SK-N-SH (cell line): ENCODE measurements at regions not wholly inside any gene's neighbourhood (a gene's known extent, or its start where the extent isn't known, plus 50 kb on each side); places are given as distances from the start of the nearest gene placed in this dataset.
"Not testable (repeated sequence)": the region's sequence is repeated elsewhere in the genome, so short reads cannot be mapped to it uniquely, and the experiment has no call there.

Source experiments
- CTCF ChIA-PET: fragments of 300-600, 350-600 bp; formaldehyde crosslinking; extraction: SDS; loops from one replicate; lab custom pipeline; 2021; lab: Yijun Ruan, JAX
- POLR2A ChIA-PET: fragments of 350-600 bp; sonication (Branson Sonifier 250); formaldehyde crosslinking; extraction: SDS; loops from one replicate; lab custom pipeline; 2020; ENCODE audit warnings: antibody characterized with exemption, inconsistent platforms; lab: Yijun Ruan, JAX
- DNase-seq: peaks from one replicate; pipeline ENCODE4 v3.0.0; 2012
- H2AFZ ChIP-seq: fragments of 200-600 bp; sonication (generic); 2 replicates; pipeline ENCODE4 v1.8.1; 2016; ENCODE audit warnings: antibody characterized with exemption, mild to moderate bottlenecking, low read depth
- H3F3A ChIP-seq: fragments of 200-600 bp; sonication (generic); replicated peaks from 2 replicates; pipeline ENCODE3; 2016; ENCODE audit warnings: antibody characterized with exemption, mild to moderate bottlenecking; ENCODE audit not compliant: insufficient read depth
- H3K27ac ChIP-seq, 2 experiments: fragments of 200-500 bp in 1 of 2; fragments of 200-600 bp in 1 of 2; sonication (Bioruptor generic) in 1 of 2; sonication (generic), shearing (Covaris generic) in 1 of 2; 2 replicates each; pipeline versions ENCODE4 v1.5.1 to v1.6.1; 2014 to 2016; ENCODE audit warnings: low read depth in 2 of 2, inconsistent platforms in 1 of 2, low read length in 1 of 2, mild to moderate bottlenecking in 1 of 2, mixed read lengths in 1 of 2
- H3K27me3 ChIP-seq: fragments of 200-600 bp; sonication (generic), shearing (Covaris generic); 2 replicates; pipeline ENCODE4 v1.6.1; 2016; ENCODE audit warnings: mixed run types; ENCODE audit not compliant: insufficient read depth
- H3K36me3 ChIP-seq, 2 experiments: fragments of 200-500 bp in 1 of 2; fragments of 200-600 bp in 1 of 2; sonication (Bioruptor generic) in 1 of 2; sonication (generic) in 1 of 2; replicated peaks in 1 of 2; 2 replicates each; pipeline versions ENCODE3 to v1.5.1; 2014 to 2016; ENCODE audit warnings: low read length in 1 of 2, mild to moderate bottlenecking in 1 of 2; ENCODE audit not compliant: insufficient read depth in 2 of 2, control insufficient read depth in 1 of 2
- H3K4me1 ChIP-seq, 2 experiments: fragments of 200-500 bp in 1 of 2; fragments of 200-600 bp in 1 of 2; sonication (Bioruptor generic) in 1 of 2; sonication (generic), shearing (Covaris generic) in 1 of 2; 2 replicates each; pipeline versions ENCODE4 v1.5.1 to v1.6.1; 2014 to 2016; ENCODE audit warnings: low read depth in 1 of 2, low read length in 1 of 2, mixed run types in 1 of 2; ENCODE audit not compliant: insufficient read depth in 2 of 2, control insufficient read depth in 1 of 2
- H3K4me2 ChIP-seq: fragments of 200-600 bp; sonication (generic), shearing (Covaris generic); 2 replicates; pipeline ENCODE4 v1.6.1; 2017; ENCODE audit warnings: mixed run types
- H3K4me3 ChIP-seq, 2 experiments: fragments of 200-500 bp in 1 of 2; fragments of 200-600 bp in 1 of 2; sonication (Bioruptor generic) in 1 of 2; sonication (generic), shearing (Covaris generic) in 1 of 2; 2 replicates each; pipeline versions ENCODE4 v1.5.1 to v1.8.1; 2014 to 2016; ENCODE audit warnings: low read depth in 2 of 2, inconsistent platforms in 1 of 2, low read length in 1 of 2, mild to moderate bottlenecking in 1 of 2, mixed read lengths in 1 of 2, moderate library complexity in 1 of 2
- H3K79me2 ChIP-seq: fragments of 200-600 bp; sonication (generic); 2 replicates; pipeline ENCODE4 v1.8.1; 2017; ENCODE audit warnings: mild to moderate bottlenecking; ENCODE audit not compliant: insufficient read depth
- H3K9ac ChIP-seq: fragments of 200-600 bp; sonication (generic); 2 replicates; pipeline ENCODE4 v1.6.1; 2017; ENCODE audit warnings: mixed run types
- H3K9me2 ChIP-seq: fragments of 200-600 bp; sonication (generic); 2 replicates; pipeline ENCODE4 v1.6.1; 2017; ENCODE audit warnings: mixed run types
- H3K9me3 ChIP-seq: fragments of 200-600 bp; sonication (generic); 2 replicates; pipeline ENCODE4 v1.6.1; 2017; ENCODE audit warnings: mixed run types, mild to moderate bottlenecking, moderate library complexity
- H4K20me1 ChIP-seq: fragments of 200-600 bp; sonication (generic); 2 replicates; pipeline ENCODE4 v1.6.1; 2017; ENCODE audit warnings: mild to moderate bottlenecking, mixed run types; ENCODE audit not compliant: insufficient read depth
- ELF1 ChIP-seq: IDR thresholded peaks from 2 replicates; pipeline ENCODE4 v1.4.0; 2012
- EP300 ChIP-seq, 2 experiments: IDR thresholded peaks; 2 replicates each; pipeline versions ENCODE4 v1.4.0 to v1.6.1; 2012; ENCODE audit warnings: borderline replicate concordance in 1 of 2, low read depth in 1 of 2, low read length in 1 of 2
- JUND ChIP-seq: IDR thresholded peaks from 2 replicates; pipeline ENCODE4 v1.4.0; 2012
- NFIC ChIP-seq: IDR thresholded peaks from 2 replicates; pipeline ENCODE4 v1.4.0; 2012; ENCODE audit warnings: borderline replicate concordance
- POLR2AphosphoS5 ChIP-seq: IDR thresholded peaks from 2 replicates; pipeline ENCODE4 v1.6.1; 2012; ENCODE audit warnings: low read depth, low read length
- RXRA ChIP-seq: IDR thresholded peaks from 2 replicates; pipeline ENCODE4 v1.4.0; 2012; ENCODE audit warnings: low read depth, mild to moderate bottlenecking, borderline replicate concordance
- WGBS: methylation state at CpG from one replicate; pipeline ENCODE4 v1.1.6; 2017; ENCODE audit warnings: low lambda C conversion rate; 5-methylcytosine and 5-hydroxymethylcytosine counted together
- TF ChIP-seq, protein P1 (sequence below): IDR thresholded peaks from 2 replicates; pipeline ENCODE4 v1.6.1; 2012; ENCODE audit warnings: mild to moderate bottlenecking, low read depth, low read length, moderate library complexity
- TF ChIP-seq, protein P2 (sequence below): fragments of 200-600 bp; sonication (generic); IDR thresholded peaks from 2 replicates; pipeline ENCODE4 v1.6.1; 2017; ENCODE audit warnings: antibody characterized with exemption, mild to moderate bottlenecking, moderate library complexity
- TF ChIP-seq, protein P3 (sequence below): IDR thresholded peaks from 2 replicates; pipeline ENCODE4 v1.4.0; 2012; ENCODE audit warnings: low read depth, borderline replicate concordance
- TF ChIP-seq, protein P4 (sequence below): fragments of 150-350 bp; IDR thresholded peaks from 2 replicates; pipeline ENCODE4 v1.6.1; 2017; ENCODE audit warnings: antibody characterized with exemption, low read length, low read depth, borderline replicate concordance

DNA sequence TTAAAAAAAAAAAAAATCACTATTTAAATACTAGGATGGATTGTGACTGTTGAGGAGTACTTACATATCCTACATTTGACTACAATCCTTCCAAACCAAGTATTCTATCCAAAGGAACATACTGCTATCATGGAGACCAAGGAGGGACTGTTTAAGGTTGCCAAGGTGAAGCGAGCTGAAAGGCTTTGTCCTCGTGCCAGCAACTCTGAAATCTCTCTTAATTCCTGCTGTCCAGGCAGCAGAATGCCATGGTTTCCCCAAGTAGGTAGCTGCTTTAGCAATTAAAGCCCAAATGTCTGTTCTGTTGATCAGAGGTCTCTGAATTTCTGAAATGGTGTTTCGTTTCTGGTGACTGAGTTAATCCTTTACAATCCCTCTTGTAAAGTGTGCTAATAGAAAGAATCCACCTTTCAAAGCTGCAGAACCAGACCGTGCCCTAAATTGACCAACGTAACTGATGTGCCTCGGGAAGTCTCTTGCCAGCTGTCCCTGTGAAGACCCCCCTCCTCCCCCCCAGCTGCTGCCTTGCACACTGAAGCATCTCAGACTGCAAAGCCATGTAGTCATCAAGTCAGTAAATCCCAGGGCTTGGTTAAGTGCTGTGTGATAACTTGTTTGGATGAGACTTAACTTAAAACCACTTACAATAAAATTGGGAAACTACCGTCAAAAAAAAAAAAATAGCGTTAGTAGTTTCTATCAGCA lies 210.9 kb downstream of the CYLC2 start:
- H3K4me3 ChIP-seq, H3K27ac ChIP-seq, POLR2A ChIA-PET, DNase-seq, H3F3A ChIP-seq, H3K36me3 ChIP-seq, H3K9me2 ChIP-seq, H3K79me2 ChIP-seq, H2AFZ ChIP-seq, H3K9me3 ChIP-seq, H3K4me1 ChIP-seq, H3K4me2 ChIP-seq, H3K27me3 ChIP-seq, H4K20me1 ChIP-seq, H3K9ac ChIP-seq: not testable (repeated sequence)
- WGBS: 30% methylated on average over 8 of the region's 8 CpGs
- CTCF ChIA-PET: interaction anchor here (1.2 to 1.4 kb wide), 2 partner anchors 12 to 20 kb away, joined by 3 to 5 read pairs; no protein-coding TSS in a partner anchor

DNA sequence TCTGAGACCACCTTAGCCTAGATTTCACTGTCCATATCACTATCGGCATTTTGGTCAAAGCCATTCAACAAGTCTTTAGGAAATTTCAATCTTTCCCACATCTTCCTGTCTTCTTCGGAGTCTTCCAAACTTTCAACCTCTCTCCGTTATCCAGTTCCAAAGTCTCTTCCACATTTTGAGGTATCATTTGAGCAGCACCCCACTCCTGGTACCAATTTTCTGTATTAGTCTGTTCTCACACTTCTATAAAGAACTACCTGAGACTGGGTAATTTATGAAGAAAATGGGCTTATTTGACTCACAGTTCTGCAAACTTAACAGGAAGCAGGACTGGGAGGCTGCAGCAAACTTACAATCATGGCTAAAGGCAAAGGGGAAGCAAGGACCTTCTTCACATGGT lies 215.5 kb downstream of the CYLC2 start:
- no peak overlapping the region for H3K4me3 ChIP-seq
- H3F3A ChIP-seq: no peaks in the 10 kb centered on the region
- H4K20me1 ChIP-seq: no peaks in the 10 kb centered on the region
- H3K79me2 ChIP-seq: no peaks in the 10 kb centered on the region
- H3K9me2 ChIP-seq: no peaks in the 10 kb centered on the region
- DNase-seq: no peak
- no peak overlapping the region for H2AFZ ChIP-seq
- no peaks in the 10 kb centered on the region for H3K36me3 ChIP-seq
- POLR2A ChIA-PET: no interaction called here
- WGBS: 45% methylated on average over 3 of the region's 3 CpGs
- H3K4me2 ChIP-seq: no peak overlapping the region
- no peaks in the 10 kb centered on the region for H3K9me3 ChIP-seq
- no peaks in the 10 kb centered on the region for H3K27me3 ChIP-seq
- no peak overlapping the region for H3K9ac ChIP-seq
- TF ChIP-seq POLR2AphosphoS5: no peak
- TF ChIP-seq, all 33 proteins: peak for 0
- CTCF ChIA-PET: no interaction called here
- Histone ChIP-seq H3K27ac (no peak overlapping the region), H3K4me1 (no peaks in the 10 kb centered on the region)

DNA sequence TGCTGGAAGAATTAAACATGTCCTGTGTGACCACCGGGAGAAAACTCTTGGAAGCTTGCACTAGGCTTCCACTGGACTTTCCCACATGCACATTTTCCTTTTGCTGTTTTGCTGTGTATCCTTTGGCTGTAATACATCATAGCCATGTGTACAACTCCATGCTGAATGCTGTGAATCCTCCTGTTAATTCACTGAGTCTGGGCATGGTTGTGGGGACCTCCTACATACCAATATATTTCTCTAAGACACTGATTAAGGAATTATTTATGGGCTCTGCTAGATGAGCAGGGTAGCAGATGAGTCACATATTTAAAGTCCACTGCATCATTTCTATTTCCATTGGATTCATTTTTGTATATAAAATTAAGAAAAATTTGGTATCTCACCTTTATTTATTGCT lies 220.1 kb downstream of the CYLC2 start:
- 10% methylated on average over 1 of the region's 1 CpG for WGBS
- Histone ChIP-seq H3K9me3 (no peaks in the 10 kb centered on the region), H3K36me3 (no peaks in the 10 kb centered on the region), H3K27me3 (no peaks in the 10 kb centered on the region), H2AFZ (no peak overlapping the region), H3K4me3 (no peak overlapping the region), H3K4me1 (no peaks in the 10 kb centered on the region), H3K4me2 (no peak overlapping the region), H3K27ac (no peak overlapping the region), H4K20me1 (no peaks in the 10 kb centered on the region), H3K9ac (no peak overlapping the region), H3F3A (no peaks in the 10 kb centered on the region), H3K9me2 (no peaks in the 10 kb centered on the region), H3K79me2 (no peaks in the 10 kb centered on the region)
- ChIA-PET CTCF (no interaction called here), POLR2A (no interaction called here)
- TF ChIP-seq NFIC: no peak
- TF ChIP-seq EP300 (IDR thresholded peaks at IDR 0.05; ENCODE audit: borderline replicate concordance in 1 of 2, low read depth in 1 of 2, low read length in 1 of 2): no peak
- TF ChIP-seq, protein P1, sequence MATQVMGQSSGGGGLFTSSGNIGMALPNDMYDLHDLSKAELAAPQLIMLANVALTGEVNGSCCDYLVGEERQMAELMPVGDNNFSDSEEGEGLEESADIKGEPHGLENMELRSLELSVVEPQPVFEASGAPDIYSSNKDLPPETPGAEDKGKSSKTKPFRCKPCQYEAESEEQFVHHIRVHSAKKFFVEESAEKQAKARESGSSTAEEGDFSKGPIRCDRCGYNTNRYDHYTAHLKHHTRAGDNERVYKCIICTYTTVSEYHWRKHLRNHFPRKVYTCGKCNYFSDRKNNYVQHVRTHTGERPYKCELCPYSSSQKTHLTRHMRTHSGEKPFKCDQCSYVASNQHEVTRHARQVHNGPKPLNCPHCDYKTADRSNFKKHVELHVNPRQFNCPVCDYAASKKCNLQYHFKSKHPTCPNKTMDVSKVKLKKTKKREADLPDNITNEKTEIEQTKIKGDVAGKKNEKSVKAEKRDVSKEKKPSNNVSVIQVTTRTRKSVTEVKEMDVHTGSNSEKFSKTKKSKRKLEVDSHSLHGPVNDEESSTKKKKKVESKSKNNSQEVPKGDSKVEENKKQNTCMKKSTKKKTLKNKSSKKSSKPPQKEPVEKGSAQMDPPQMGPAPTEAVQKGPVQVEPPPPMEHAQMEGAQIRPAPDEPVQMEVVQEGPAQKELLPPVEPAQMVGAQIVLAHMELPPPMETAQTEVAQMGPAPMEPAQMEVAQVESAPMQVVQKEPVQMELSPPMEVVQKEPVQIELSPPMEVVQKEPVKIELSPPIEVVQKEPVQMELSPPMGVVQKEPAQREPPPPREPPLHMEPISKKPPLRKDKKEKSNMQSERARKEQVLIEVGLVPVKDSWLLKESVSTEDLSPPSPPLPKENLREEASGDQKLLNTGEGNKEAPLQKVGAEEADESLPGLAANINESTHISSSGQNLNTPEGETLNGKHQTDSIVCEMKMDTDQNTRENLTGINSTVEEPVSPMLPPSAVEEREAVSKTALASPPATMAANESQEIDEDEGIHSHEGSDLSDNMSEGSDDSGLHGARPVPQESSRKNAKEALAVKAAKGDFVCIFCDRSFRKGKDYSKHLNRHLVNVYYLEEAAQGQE: no peak
- TF ChIP-seq RXRA: no peak
- TF ChIP-seq, protein P2, sequence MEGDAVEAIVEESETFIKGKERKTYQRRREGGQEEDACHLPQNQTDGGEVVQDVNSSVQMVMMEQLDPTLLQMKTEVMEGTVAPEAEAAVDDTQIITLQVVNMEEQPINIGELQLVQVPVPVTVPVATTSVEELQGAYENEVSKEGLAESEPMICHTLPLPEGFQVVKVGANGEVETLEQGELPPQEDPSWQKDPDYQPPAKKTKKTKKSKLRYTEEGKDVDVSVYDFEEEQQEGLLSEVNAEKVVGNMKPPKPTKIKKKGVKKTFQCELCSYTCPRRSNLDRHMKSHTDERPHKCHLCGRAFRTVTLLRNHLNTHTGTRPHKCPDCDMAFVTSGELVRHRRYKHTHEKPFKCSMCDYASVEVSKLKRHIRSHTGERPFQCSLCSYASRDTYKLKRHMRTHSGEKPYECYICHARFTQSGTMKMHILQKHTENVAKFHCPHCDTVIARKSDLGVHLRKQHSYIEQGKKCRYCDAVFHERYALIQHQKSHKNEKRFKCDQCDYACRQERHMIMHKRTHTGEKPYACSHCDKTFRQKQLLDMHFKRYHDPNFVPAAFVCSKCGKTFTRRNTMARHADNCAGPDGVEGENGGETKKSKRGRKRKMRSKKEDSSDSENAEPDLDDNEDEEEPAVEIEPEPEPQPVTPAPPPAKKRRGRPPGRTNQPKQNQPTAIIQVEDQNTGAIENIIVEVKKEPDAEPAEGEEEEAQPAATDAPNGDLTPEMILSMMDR: no peak
- no peak for TF ChIP-seq ELF1
- TF ChIP-seq, protein P3, sequence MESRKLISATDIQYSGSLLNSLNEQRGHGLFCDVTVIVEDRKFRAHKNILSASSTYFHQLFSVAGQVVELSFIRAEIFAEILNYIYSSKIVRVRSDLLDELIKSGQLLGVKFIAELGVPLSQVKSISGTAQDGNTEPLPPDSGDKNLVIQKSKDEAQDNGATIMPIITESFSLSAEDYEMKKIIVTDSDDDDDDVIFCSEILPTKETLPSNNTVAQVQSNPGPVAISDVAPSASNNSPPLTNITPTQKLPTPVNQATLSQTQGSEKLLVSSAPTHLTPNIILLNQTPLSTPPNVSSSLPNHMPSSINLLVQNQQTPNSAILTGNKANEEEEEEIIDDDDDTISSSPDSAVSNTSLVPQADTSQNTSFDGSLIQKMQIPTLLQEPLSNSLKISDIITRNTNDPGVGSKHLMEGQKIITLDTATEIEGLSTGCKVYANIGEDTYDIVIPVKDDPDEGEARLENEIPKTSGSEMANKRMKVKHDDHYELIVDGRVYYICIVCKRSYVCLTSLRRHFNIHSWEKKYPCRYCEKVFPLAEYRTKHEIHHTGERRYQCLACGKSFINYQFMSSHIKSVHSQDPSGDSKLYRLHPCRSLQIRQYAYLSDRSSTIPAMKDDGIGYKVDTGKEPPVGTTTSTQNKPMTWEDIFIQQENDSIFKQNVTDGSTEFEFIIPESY: no peak
- TF ChIP-seq JUND: no peak
- TF ChIP-seq, protein P4, sequence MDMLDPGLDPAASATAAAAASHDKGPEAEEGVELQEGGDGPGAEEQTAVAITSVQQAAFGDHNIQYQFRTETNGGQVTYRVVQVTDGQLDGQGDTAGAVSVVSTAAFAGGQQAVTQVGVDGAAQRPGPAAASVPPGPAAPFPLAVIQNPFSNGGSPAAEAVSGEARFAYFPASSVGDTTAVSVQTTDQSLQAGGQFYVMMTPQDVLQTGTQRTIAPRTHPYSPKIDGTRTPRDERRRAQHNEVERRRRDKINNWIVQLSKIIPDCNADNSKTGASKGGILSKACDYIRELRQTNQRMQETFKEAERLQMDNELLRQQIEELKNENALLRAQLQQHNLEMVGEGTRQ: no peak
- no peak for DNase-seq
